ENCODE measurements at regions not wholly inside any gene's neighbourhood (a gene's known extent, or its start where the extent isn't known, plus 50 kb on each side); places are given as distances from the start of the nearest gene placed in this dataset.

- Histone ChIP-seq H3K27ac (ENCODE audit: low read depth in 1 of 2, low read length in 2 of 2) (no peak overlapping the region), H3K36me3 (ENCODE audit: insufficient read depth, low read length) (no peaks in the 10 kb centered on the region), H3K4me1 (ENCODE audit: insufficient read depth, low read length) (no peaks in the 10 kb centered on the region), H3K4me3 (ENCODE audit: low read length) (no peak overlapping the region), H3K27me3 (ENCODE audit: control insufficient read depth in 1 of 2, insufficient read depth in 2 of 2, low read length in 2 of 2) (no peaks in the 10 kb centered on the region), H3K9me3 (ENCODE audit: control insufficient read depth in 1 of 2, insufficient read depth in 1 of 2, low read length in 2 of 2) (peaks cover 0 to 7% of the 10 kb centered on the region in 2 experiments)
- no peaks in the 10 kb centered on the region for H3K36me3 Mint-ChIP-seq (ENCODE audit: low read depth)
- H3K27me3 Mint-ChIP-seq = no peaks in the 10 kb centered on the region
- no peak overlapping the region for H3K27ac Mint-ChIP-seq
- H3K4me3 Mint-ChIP-seq = no peak overlapping the region
- ChIA-PET POLR2A (no interaction called here), CTCF (no interaction called here)
- peaks cover 2% of the 10 kb centered on the region for H3K9me3 Mint-ChIP-seq
- ATAC-seq (ENCODE audit: poor library complexity) = no peak
- no peak for DNase-seq
- intact Hi-C loops (cut with DNase I, micrococcal nuclease) = no loop called here
- TF ChIP-seq, protein P1, sequence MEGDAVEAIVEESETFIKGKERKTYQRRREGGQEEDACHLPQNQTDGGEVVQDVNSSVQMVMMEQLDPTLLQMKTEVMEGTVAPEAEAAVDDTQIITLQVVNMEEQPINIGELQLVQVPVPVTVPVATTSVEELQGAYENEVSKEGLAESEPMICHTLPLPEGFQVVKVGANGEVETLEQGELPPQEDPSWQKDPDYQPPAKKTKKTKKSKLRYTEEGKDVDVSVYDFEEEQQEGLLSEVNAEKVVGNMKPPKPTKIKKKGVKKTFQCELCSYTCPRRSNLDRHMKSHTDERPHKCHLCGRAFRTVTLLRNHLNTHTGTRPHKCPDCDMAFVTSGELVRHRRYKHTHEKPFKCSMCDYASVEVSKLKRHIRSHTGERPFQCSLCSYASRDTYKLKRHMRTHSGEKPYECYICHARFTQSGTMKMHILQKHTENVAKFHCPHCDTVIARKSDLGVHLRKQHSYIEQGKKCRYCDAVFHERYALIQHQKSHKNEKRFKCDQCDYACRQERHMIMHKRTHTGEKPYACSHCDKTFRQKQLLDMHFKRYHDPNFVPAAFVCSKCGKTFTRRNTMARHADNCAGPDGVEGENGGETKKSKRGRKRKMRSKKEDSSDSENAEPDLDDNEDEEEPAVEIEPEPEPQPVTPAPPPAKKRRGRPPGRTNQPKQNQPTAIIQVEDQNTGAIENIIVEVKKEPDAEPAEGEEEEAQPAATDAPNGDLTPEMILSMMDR (IDR thresholded peaks at IDR 0.05) = no peak
- no peaks in the 10 kb centered on the region for H3K4me1 Mint-ChIP-seq (ENCODE audit: low read depth)
Observed at GRCh38 chr6:55960344-55960743, 85.0 kb upstream of the BMP5 start.

DNA sequence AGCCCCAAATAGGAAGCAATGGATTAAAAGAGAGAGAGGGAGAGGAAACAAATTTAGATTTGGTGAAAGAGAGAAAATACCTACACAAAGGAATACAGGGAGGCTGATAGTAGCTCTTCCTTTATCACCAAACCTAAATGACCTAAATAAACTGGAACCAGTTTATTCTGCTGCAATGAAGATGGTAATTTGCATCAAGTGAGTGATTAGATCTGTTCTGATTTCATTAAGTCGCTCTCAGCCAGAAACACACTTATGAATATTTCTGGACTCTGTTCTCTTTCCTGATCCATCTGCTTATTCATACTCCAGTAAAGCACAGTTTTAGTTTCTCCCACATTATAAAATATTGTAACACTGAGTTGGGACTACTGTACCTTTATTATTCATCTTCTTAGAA, 83.4 kb upstream of the BMP5 start:
- ATAC-seq (ENCODE audit: poor library complexity) (no peak), DNase-seq (no peak)
- H3K9me3 Mint-ChIP-seq = peaks cover 2% of the 10 kb centered on the region
- peaks cover 0 to 7% of the 10 kb centered on the region in 2 experiments for H3K9me3 ChIP-seq (ENCODE audit: control insufficient read depth in 1 of 2, insufficient read depth in 1 of 2, low read length in 2 of 2)
- ChIA-PET CTCF (no interaction called here), POLR2A (no interaction called here)
- TF ChIP-seq, protein P1 (IDR thresholded peaks at IDR 0.05) = no peak
- intact Hi-C loops (cut with DNase I, micrococcal nuclease) = no loop called here
- H3K4me3 ChIP-seq (ENCODE audit: low read length) = no peak overlapping the region
- no peaks in the 10 kb centered on the region for H3K36me3 ChIP-seq (ENCODE audit: insufficient read depth, low read length)
- H3K4me1 Mint-ChIP-seq (ENCODE audit: low read depth) = no peaks in the 10 kb centered on the region
- H3K4me1 ChIP-seq (ENCODE audit: insufficient read depth, low read length) = no peaks in the 10 kb centered on the region
- H3K27ac Mint-ChIP-seq = no peak overlapping the region
- H3K4me3 Mint-ChIP-seq = no peak overlapping the region
- no peak overlapping the region for H3K27ac ChIP-seq (ENCODE audit: low read depth in 1 of 2, low read length in 2 of 2)
- no peaks in the 10 kb centered on the region for H3K27me3 ChIP-seq (ENCODE audit: control insufficient read depth in 1 of 2, insufficient read depth in 2 of 2, low read length in 2 of 2)
- H3K36me3 Mint-ChIP-seq (ENCODE audit: low read depth) = no peaks in the 10 kb centered on the region
- H3K27me3 Mint-ChIP-seq = no peaks in the 10 kb centered on the region

DNA sequence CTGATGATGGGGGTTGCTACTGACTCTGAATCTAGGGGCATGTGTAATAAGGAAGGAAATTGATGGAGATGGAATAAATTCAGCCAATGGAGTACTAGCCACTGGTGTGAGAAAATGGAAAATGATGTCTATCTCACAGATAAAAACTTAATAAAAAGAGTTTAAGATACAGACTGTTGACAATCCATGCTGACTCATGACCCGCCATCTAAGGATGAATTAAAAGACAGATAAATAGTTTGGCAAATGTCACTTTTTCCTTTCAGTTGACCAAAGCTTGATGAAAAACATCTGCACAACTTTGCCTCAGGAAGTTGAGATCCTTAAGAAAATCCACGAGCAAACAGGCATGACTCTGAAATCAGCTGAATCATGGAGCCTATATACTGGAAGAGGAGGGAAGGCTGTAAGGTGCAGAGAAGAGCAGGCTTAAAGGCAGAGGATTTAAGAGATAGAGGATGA, 82.6 kb upstream of the BMP5 start:
- Histone ChIP-seq H3K27me3 (ENCODE audit: control insufficient read depth in 1 of 2, insufficient read depth in 2 of 2, low read length in 2 of 2) (no peaks in the 10 kb centered on the region), H3K4me1 (ENCODE audit: insufficient read depth, low read length) (no peaks in the 10 kb centered on the region), H3K36me3 (ENCODE audit: insufficient read depth, low read length) (no peaks in the 10 kb centered on the region), H3K9me3 (ENCODE audit: control insufficient read depth in 1 of 2, insufficient read depth in 1 of 2, low read length in 2 of 2) (peaks cover 0 to 7% of the 10 kb centered on the region in 2 experiments), H3K4me3 (ENCODE audit: low read length) (no peak overlapping the region), H3K27ac (ENCODE audit: low read depth in 1 of 2, low read length in 2 of 2) (no peak overlapping the region)
- TF ChIP-seq, protein P1 (IDR thresholded peaks at IDR 0.05) = no peak
- H3K9me3 Mint-ChIP-seq = peaks cover 2% of the 10 kb centered on the region
- H3K36me3 Mint-ChIP-seq (ENCODE audit: low read depth) = no peaks in the 10 kb centered on the region
- no peak for ATAC-seq (ENCODE audit: poor library complexity)
- no peak overlapping the region for H3K4me3 Mint-ChIP-seq
- no peaks in the 10 kb centered on the region for H3K27me3 Mint-ChIP-seq
- ChIA-PET CTCF (no interaction called here), POLR2A (no interaction called here)
- intact Hi-C loops (cut with DNase I, micrococcal nuclease) = no loop called here
- no peaks in the 10 kb centered on the region for H3K4me1 Mint-ChIP-seq (ENCODE audit: low read depth)
- no peak for DNase-seq
- H3K27ac Mint-ChIP-seq = no peak overlapping the region
